CD4-positive, alpha-beta T cell treated with Interleukin-4 for 1 hour (primary cell): ENCODE measurements at regions not wholly inside any gene's neighbourhood (a gene's known extent, or its start where the extent isn't known, plus 50 kb on each side); places are given as distances from the start of the nearest gene placed in this dataset.

Source experiments
- DNase-seq, 2 donors: peaks; one replicate each; pipeline ENCODE4 v3.0.0-alpha.2; 2020 to 2022

DNA sequence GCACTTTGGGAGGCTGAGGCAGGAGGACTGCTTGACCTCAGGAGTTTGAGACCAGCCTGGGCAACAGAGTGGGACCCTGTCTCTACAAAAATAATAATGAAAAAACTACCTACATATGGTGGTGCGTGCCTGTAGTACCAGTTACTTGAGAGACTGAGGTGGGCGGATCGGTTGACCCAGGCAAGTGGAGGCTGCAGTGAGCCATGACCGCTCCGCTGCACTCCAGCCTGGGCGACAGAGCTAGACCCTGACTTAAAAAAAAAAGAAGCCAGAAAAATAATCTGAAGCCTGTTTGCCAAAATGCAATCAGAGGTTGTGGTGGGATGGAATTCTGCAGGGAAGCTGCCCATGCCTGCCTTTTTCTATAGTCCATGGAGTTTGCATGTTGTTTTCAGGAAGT is 50.4 kb upstream of the GGTA1 start:
- DNase-seq = no peak

DNA sequence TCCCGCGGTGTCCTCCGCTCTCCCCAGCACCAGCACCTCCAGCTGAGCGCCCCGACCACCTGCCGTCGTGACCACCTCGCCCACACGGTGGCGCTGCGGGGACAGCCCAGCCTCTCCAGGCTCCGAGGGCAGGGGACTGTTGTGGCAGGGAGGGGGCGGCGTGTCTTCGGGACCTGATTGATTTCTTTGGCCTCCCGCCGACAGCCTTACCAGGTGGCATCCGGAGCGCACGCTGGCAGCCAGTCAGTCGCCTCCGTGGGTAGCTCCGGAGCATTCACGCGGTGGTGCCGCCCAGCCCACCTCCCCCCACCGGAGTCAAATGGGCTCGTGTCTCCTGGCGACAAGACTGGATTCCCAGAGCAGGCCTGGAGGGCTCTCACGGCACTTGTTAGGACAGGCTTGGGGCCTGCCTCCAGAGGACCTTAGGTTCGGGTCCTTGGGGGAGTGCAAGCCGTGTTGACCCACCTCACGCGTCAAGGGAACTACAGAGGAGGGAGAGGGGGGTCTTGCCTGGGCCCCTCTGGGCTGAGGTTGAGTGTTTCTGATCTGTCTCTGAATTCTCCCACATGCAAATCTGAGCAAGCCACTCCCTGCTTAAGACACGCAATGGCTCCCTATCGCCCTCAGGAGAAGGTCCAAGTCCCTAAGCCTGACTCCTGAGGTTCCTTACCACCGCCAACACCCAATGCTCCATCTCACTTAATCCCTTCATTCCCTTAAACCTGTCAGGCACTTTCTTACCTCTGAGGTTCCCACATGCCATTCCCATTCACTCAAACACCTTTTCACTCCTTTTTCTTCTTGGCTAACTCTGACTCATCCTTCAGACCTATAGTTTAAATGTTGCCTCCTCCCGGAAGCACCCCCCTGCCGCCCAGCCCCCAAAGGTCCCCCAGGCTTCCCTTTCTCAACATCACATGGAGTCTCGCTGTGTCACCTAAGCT is 51.2 kb upstream of the GGTA1 start:
- DNase-seq = peak; percentile 55 to 67

DNA sequence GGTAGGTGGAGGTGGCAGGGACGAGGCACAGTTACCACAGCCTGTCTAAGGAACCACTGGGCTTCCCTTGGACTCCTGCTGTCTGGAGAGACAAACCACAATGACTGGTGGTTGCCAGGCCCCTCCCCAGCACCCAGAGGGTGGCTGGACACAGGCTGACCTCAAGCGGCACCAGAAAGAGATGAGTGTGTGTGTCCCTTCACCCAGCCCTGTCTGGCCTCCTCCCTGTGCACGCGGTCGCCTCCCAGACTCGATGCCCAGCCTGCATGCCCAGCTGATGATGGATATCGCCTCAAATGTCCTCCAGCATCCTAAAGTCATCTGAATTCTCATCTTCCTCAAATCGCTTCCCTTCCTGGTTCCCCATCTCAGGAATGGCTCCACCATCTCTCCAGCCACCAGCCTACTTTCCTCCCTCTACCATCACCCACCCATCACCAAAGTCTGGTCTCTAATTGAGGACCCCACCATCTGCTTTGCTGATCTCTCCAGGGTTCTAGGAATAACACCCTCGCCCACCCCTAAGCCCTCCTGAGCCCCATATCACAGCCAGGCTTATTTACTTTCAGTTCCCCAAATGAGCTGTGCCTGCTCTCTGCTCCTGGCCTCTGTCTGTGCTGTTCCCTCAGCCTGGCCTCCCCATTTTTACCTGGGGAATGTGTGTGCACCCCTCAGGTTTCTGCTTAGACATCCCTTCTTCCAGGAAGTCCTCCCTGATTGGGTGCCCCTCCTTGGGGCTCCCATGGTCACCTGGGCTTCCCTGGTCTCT is 52.5 kb upstream of the GGTA1 start:
- no peak for DNase-seq

DNA sequence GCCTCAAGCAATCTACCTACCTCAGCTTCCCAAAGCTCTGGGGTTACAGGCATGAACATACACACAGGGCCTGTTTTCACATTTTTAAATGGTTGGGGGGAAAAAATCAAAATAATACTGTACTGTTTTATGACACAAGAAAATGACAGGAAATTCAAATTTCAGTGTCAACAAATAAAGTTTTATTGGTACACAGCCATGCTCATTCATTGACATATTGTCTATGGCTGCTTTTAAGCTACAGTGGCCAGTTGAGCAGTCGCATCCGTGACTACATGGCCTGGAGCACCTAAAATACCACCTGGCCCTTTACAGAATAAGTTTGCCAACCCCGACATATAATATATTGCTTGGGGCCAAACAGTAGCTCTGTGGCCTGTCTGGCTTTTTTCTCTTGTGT is 56.4 kb upstream of the GGTA1 start:
- DNase-seq = no peak

DNA sequence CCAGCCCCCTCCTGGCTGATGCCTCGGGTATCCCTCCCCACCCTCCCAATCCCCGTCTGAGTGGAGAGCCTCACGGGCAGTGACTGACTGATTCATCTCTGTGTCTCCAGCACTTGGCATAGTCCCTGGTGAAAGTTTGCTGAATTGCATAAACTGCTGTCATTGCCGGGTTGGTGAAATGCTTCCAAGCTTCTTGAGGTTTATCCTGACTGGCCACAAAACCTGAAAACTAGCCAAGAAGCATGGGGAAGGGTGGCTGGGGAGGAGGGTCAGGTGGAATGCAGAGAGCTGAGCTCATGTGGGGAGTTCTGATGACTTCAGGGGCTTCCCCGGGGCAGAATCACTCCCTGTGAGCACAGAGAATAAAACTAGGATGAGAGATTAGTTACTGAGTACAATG is 56.9 kb upstream of the GGTA1 start:
- DNase-seq = no peak

DNA sequence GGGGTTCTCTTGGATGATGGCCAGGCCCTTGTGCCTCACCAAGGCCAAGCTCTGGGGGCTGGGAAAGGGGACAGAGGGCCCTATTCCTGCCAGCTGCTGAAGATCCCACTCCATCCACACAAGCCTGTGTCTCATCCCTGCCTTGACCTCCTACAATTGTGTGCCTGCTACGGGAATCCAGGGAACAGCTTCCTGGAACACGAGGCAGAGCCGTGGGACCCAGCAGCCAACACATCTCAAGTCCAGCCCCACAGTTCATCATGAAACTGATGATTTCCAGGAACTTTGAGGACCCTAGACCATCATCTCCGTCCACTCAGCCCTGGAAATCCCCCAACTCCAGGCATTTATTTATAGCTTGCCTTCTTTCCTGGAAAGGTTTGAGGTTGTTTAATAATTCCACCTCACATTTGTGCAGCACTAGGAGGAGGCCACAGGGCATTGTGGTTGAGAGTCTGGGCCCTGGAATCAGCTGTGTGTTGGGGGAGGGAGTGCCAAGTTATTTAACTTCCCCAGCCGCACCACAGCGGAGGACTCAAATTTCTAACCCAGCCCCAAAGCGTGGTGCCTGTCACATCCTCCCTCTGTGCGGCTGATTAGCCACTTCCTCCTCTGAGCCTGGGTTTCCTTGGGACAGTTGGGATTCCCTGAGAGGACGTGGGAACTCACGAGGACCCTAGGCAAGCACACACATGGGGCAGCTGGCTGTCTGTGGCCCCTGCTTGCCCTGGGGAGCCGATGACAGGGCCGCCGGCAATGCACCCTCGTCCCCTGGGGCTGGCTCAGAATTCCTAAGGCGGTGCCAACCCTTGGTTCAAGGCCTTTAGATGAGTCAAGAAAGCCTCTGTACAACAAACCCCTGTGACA is 58.2 kb upstream of the GGTA1 start:
- peak; percentile 4 to 49 for DNase-seq

DNA sequence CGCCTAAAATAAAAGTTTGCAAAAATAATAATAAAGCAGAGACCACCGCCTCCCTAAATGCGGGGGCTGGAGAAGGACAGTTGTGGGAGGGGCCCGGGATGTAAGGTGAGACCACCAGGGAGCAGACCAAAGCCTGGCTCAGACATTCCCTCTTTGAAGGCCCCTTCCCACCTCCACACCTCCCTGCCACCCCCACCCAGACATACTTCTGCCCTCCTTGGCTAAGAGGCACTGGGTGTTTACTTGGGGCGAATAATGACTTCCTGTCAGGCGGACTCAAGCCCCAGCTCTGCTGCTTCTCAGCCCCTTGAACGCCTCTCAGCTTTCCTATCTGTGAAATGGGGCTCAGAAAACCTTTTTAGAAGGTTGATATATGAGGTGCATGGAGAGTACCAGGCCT is 58.8 kb upstream of the GGTA1 start:
- DNase-seq = no peak

DNA sequence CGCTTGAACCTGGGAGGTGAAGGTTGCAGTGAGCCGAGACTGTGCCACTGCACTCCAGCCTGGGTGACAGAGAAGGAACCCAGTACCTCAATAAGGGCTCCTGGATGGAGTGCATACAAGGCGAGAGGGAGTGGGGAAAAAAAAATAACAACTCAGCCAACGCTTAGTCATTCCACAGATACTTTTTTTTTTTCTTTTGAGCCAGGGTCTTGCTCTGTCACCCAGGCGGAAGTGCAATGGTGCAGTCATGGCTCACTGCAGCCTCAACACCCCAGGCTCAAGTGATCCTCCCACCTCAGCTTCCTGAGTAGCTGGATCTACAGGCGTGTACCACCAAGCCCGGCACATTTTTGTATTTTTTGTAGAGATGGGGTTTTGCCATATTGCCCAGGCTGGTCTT is 59.5 kb upstream of the GGTA1 start:
- DNase-seq = peak in 1 of 2 donors; percentile 27

DNA sequence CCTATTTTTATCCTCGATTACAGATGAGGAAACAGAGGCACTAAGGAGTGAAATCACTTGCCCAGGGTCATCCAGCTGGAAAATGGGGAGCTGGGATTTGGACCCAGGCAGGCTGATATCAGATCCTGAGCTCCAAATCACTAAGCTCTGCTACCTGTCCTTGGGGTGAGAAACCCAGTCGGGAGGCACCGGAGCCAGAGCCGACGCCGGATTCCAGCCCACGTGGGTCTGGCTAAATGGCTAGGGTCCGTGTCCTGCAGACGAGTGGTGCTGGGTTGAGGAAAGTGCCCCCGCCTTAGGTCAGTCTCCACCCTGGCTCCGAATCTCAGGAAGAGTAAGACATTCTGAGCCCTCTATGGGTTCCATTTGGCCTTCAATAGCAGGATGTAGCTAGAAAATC is 61.3 kb upstream of the GGTA1 start:
- no peak for DNase-seq

DNA sequence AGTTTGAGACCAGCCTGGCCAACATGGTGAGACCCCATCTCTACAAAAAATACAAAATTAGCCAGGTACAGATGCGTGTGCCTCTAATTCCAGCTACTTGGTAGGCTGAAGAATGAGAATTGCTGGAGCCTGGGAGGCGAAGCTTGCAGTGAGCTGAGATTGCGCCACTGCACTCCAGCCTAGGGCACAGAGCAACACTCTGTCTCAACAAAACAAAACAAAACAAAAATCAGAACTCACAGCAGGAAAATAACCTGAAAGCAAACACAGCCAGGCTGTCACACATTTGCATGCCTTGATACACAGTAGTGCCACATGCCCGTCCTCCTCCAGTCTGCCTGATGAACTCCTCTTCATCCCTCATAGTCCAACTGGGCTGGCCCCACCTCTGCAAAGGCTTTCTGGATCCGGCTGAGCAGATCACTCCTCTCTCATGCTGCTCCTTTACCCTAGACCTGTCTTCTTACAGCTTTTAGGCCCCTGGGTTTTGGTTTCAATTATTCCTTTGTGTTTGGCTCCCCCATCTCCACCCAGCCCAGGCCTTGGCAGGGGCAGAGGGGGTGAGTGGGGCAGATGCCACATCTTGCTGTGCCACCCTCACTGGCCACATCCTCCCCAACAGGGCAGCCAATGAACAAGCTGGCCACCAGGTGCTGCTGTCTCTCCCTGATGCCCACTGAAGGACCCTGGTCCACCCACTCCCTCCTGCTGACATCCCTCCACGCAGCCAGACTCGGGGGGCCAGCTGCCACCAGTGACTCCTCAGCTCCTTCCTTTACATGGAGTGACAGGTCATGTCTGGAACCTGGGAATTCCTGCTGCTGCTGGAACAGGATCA is 62.0 kb upstream of the GGTA1 start:
- no peak for DNase-seq

DNA sequence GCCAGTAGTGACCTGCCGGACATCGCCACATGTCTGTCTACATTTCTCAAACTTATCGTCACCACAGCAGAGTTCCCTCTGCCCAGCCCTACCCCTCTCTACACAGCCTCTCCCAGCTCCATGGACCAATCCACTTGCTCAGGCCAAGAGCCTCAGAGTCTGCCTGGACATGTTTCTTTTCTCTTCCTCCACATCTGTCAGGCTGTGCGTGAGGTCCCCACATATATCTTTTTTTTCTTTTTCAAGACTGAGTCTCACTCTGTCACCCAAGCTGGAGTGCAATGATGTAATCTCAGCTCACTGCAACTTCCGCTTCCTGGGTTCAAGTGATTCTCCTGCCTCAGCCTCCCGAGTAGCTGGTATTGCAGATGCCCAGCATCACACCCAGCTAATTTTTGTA is 62.7 kb upstream of the GGTA1 start:
- no peak for DNase-seq

DNA sequence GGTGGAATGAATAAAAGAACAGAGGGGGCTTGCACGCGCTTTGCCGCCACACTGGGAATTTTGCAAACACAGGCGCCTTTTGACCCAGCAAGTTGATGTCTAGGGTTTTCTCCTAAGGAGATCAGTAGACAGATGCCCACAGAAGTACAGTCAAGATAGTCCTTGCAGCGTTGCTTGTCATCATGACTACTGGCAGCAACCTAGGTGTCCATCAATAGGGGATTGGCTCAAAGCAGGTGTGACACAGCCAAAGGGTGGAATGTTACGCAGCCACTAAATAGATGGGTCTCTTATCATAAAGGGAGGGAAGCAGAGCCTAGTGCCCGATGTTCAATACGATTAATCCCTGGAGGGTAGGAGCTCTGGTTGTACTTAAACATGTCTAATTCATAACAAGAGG is 63.8 kb upstream of the GGTA1 start:
- DNase-seq = no peak

DNA sequence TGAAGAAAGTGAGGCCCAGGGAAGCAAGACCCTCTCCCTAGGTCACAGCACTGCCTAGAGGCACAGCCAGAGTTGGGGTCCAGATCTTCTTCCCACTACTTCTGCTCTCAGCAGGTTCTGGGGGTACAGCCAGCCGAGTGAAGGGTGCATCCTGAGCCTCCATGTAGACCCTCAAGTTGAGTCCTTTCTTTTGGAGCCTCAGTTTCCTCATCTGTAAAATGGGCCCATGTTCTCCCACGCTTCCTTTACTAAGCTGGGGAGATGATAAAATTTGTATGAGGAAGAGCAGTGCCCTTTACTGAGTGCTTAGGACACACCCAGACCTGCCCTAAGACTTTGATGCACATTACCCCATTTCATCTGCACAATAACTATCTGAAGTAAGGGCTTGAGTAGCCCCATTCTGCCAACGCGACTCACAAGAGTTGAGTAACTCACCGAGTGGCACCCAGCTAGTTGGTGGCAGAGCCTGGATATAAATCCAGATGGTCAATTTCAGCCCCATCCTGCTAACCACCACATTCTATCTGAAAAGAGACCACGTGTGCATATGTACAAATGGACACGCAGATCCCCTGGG is 64.3 kb upstream of the GGTA1 start:
- no peak for DNase-seq

DNA sequence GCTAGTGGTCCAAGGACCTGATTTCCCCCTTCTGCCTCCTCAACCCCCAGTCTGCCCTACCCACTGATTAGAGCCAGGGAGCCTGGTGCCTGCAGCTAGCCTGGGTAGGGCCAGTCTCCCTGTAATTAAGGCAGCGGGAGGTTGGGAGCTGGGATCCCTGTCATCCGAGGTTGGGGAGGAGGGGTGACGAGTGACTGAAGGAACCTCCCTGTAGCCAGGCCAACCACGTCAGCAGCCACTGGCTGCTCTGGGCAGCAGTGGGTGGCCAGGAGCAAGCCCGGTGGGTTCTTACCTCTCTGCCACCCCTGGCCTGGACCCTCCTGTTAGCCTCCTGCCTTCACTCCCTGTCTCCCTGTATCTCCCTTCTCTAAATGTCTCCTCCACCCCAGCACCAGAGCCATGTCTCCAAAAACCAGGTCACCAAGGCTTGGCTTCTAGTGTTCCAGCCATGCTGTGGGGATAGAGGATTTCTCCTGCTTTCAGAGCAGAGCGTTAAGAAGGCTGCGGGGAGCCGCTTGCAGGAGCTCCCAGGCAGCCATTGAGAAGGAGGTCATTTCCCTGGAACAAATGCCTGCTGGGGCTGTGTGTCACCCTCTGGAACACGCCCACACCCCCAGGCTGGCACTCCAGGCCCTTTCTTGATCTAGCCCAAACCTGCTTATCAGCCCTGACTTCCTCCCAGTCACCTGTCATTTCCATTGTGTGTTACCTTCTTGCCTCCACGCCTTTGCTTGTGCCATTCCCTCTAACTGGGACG is 65.0 kb upstream of the GGTA1 start:
- no peak for DNase-seq

DNA sequence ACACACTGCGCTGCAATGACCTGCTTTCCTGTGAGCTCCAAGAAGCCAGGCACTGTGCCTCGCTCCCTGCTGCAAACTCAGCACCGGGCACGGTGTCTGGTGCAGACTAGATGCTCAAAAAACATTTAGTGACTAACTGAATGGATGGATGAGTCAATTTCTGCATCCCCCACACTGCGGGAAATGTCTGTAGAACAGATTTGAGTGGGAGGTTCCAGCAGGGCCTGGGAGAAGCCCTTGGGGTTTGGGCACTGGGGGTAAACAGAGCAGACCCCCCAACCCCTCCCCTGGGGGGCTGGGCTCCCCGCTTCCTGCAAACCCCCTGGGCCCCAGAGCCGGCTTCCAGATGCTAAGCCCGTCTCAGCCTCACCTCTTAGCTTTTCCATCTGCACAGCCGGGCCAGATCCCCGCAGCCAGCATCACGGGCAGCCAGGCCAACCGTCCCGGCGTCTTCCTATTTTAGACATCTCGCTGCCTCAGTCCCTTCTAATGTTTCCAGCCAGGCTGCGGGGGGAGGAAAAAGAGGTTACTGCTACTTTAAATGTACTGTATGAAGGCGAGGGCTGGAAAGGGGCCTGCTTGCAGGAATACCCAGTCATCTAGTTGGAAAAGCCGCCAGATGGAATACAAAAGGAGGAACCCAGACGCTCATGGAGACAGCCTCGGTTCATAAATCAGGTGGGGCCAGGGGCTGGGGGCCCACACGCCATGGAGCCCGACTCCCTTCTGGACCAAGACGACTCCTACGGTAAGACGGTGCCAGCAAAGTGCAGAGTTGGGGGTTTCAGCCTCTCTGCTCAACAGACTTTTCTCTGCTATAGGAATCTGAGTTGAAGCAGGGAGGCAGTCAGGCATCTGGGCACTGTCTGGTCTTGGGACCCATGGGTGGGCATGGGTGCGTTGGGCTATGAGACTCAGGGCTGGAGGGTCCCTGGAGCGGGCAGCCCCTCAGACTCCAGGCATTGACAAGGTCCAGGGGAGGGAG is 67.1 kb upstream of the GGTA1 start:
- no peak for DNase-seq

DNA sequence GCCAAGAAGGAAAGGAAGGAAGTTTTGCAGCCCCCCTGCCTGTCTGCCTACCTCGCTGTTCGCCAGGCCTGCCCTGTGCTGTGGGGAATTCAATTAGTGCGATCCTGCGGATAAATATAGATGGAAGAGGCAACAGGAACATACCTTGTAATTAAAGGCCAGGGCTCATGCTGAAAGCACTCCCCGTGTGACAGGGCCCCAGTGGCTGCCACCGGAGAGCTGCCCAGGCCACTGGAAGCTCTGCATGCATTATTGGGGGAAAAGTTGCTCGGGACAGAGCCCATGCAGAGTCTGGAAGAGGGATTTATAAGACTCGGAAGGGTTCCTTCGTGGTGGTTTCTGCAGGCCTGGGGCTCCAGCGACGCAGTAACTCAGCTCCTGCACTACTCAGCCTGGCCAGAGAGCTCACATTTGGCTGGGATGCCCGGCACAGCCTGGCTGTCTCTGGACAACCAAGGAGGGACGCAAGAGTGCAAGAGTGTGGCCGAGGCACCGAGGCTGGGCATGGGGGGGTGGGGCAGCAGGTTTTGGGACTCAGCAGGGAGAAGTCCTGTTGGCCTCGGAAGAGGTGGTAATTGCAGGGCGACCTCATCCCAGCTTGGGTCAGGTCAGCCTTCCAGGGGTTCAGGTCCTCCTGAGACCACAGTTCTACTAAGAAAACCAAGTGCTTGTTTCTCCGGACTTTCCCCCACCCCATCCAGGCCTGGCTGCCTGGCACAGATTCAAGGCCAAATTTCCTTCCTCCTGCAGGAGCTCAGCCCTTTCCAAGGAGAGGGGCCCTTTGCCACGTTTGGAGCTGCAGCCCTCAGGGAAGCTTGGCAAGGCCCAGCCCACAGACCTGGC is 68.1 kb upstream of the GGTA1 start:
- no peak for DNase-seq

DNA sequence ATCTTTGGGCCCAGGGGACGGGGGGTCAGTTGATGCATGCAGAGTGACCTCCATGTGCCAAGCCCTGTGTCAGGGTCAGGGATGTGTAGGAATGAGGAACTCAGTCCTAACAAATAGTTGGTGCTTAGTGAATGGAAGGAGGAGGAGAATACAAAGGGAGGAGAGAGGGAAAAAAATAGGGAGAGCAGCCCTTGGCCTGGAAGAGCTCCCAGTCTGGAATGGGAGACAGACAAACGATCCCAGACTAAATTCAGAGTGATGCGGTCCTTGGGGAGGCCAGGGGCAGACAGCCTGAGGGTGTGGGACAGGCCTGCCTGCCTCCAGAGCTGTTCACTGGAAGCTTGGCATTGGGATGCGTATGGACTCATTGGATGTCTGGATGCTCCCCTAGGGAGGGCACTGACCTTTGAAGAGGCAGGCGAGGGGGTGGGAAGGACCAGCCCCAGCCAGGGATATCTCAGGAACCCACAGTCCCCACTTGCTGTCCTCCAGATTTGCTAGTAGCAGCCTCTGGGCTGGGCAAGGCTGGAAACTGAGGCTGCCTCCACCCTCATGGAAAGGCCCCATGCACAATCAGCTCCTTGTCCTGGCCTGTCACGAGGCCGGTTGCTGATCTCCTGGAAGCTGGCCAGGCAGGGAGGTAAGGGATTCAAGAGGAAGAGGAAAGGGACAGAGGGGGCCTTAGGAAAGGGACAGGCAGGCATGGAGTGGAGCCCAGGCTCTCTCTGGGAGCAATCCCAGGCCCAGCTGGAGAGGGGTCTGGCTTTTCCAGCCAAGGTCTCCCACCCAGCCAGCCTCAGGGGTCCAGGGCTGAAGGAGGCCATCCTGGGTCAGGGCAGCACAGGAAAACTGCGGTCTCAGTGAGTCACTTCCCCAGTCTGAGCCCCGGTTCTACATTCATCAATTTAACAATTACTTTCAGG is 69.0 kb upstream of the GGTA1 start:
- no peak for DNase-seq

DNA sequence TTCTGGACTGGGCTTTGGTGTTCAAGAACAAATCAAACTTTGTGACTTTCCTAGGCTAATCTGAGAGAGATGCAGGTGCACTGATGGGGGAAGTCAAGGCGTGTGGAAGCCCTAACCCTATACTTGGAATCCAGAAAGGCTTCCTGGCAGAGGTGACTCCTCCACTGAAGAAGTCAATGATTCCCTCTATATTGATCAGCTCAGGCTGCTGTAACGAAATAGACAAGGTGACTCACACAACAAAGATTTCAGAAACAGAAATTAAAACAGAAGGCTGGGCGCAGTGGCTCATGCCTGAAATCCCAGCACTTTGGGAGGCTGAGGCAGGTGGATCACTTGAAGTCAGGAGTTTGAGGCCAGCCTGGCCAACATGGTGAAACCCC is 69.6 kb upstream of the GGTA1 start:
- no peak for DNase-seq
